ENCODE measurements at regions not wholly inside any gene's neighbourhood (a gene's known extent, or its start where the extent isn't known, plus 50 kb on each side); places are given as distances from the start of the nearest gene placed in this dataset.

GRCh38 chr2:16860627-16861026, 195.0 kb upstream of the CYRIA start:
- Histone ChIP-seq H3K4me1 (ENCODE audit: control insufficient read depth, insufficient read depth, low read length) (no peaks in the 10 kb centered on the region), H3K9me3 (ENCODE audit: control insufficient read depth, low read depth, low read length) (no peaks in the 10 kb centered on the region), H3K27me3 (ENCODE audit: control insufficient read depth, insufficient read depth, low read length) (no peaks in the 10 kb centered on the region), H3K27ac (ENCODE audit: low read length) (no peak overlapping the region), H3K36me3 (ENCODE audit: control insufficient read depth, insufficient read depth, low read length) (no peaks in the 10 kb centered on the region), H3K4me3 (ENCODE audit: low read length) (no peak overlapping the region)
- no peak for DNase-seq
- WGBS (ENCODE audit: insufficient coverage, low lambda C conversion rate): no CpG with 5 or more reads among the region's 1 CpG

GRCh38 chr2:16855183-16855582, 189.5 kb upstream of the CYRIA start:
- no peak for DNase-seq
- WGBS (ENCODE audit: insufficient coverage, low lambda C conversion rate): no CpG with 5 or more reads among the region's 22 CpGs
- H3K4me3 ChIP-seq (ENCODE audit: low read length): no peak overlapping the region
- no peaks in the 10 kb centered on the region for H3K27me3 ChIP-seq (ENCODE audit: control insufficient read depth, insufficient read depth, low read length)
- H3K9me3 ChIP-seq (ENCODE audit: control insufficient read depth, low read depth, low read length): peaks cover 3% of the 10 kb centered on the region
- no peaks in the 10 kb centered on the region for H3K4me1 ChIP-seq (ENCODE audit: control insufficient read depth, insufficient read depth, low read length)
- H3K27ac ChIP-seq (ENCODE audit: low read length): no peak overlapping the region
- no peaks in the 10 kb centered on the region for H3K36me3 ChIP-seq (ENCODE audit: control insufficient read depth, insufficient read depth, low read length)

GRCh38 chr2:16853088-16853487, 187.5 kb upstream of the CYRIA start:
- no peaks in the 10 kb centered on the region for H3K36me3 ChIP-seq (ENCODE audit: control insufficient read depth, insufficient read depth, low read length)
- H3K9me3 ChIP-seq (ENCODE audit: control insufficient read depth, low read depth, low read length): peaks cover 3% of the 10 kb centered on the region
- WGBS (ENCODE audit: insufficient coverage, low lambda C conversion rate): no CpG with 5 or more reads among the region's 4 CpGs
- H3K4me3 ChIP-seq (ENCODE audit: low read length): no peak overlapping the region
- H3K4me1 ChIP-seq (ENCODE audit: control insufficient read depth, insufficient read depth, low read length): no peaks in the 10 kb centered on the region
- H3K27ac ChIP-seq (ENCODE audit: low read length): no peak overlapping the region
- DNase-seq: no peak
- no peaks in the 10 kb centered on the region for H3K27me3 ChIP-seq (ENCODE audit: control insufficient read depth, insufficient read depth, low read length)

- no peak overlapping the region for H3K27ac ChIP-seq (ENCODE audit: low read length)
- H3K9me3 ChIP-seq (ENCODE audit: control insufficient read depth, low read depth, low read length): peaks cover 3% of the 10 kb centered on the region
- no peaks in the 10 kb centered on the region for H3K27me3 ChIP-seq (ENCODE audit: control insufficient read depth, insufficient read depth, low read length)
- H3K4me3 ChIP-seq (ENCODE audit: low read length): no peak overlapping the region
- DNase-seq: no peak
- no peaks in the 10 kb centered on the region for H3K36me3 ChIP-seq (ENCODE audit: control insufficient read depth, insufficient read depth, low read length)
- WGBS (ENCODE audit: insufficient coverage, low lambda C conversion rate): no CpG with 5 or more reads among the region's 2 CpGs
- no peaks in the 10 kb centered on the region for H3K4me1 ChIP-seq (ENCODE audit: control insufficient read depth, insufficient read depth, low read length)
Observed at GRCh38 chr2:16852651-16853050, 187.0 kb upstream of the CYRIA start.

- H3K4me1 ChIP-seq (ENCODE audit: control insufficient read depth, insufficient read depth, low read length): no peaks in the 10 kb centered on the region
- H3K9me3 ChIP-seq (ENCODE audit: control insufficient read depth, low read depth, low read length): peaks cover 3% of the 10 kb centered on the region
- no peak overlapping the region for H3K4me3 ChIP-seq (ENCODE audit: low read length)
- no peak for DNase-seq
- H3K36me3 ChIP-seq (ENCODE audit: control insufficient read depth, insufficient read depth, low read length): no peaks in the 10 kb centered on the region
- H3K27ac ChIP-seq (ENCODE audit: low read length): no peak overlapping the region
- no peaks in the 10 kb centered on the region for H3K27me3 ChIP-seq (ENCODE audit: control insufficient read depth, insufficient read depth, low read length)
Observed at GRCh38 chr2:16851126-16851525, 185.5 kb upstream of the CYRIA start.

- DNase-seq: no peak
- no peaks in the 10 kb centered on the region for H3K9me3 ChIP-seq (ENCODE audit: control insufficient read depth, low read depth, low read length)
- H3K27ac ChIP-seq (ENCODE audit: low read length): no peak overlapping the region
- H3K4me3 ChIP-seq (ENCODE audit: low read length): no peak overlapping the region
- H3K36me3 ChIP-seq (ENCODE audit: control insufficient read depth, insufficient read depth, low read length): no peaks in the 10 kb centered on the region
- 94% methylated on average over 5 of the region's 9 CpGs for WGBS (ENCODE audit: insufficient coverage, low lambda C conversion rate)
- H3K4me1 ChIP-seq (ENCODE audit: control insufficient read depth, insufficient read depth, low read length): no peaks in the 10 kb centered on the region
- H3K27me3 ChIP-seq (ENCODE audit: control insufficient read depth, insufficient read depth, low read length): no peaks in the 10 kb centered on the region
Observed at GRCh38 chr2:16840496-16841172, 175.0 kb upstream of the CYRIA start.

GRCh38 chr2:16832910-16833309, 167.3 kb upstream of the CYRIA start:
- Histone ChIP-seq H3K27ac (ENCODE audit: low read length) (no peak overlapping the region), H3K36me3 (ENCODE audit: control insufficient read depth, insufficient read depth, low read length) (no peaks in the 10 kb centered on the region), H3K27me3 (ENCODE audit: control insufficient read depth, insufficient read depth, low read length) (no peaks in the 10 kb centered on the region), H3K4me3 (ENCODE audit: low read length) (no peak overlapping the region), H3K4me1 (ENCODE audit: control insufficient read depth, insufficient read depth, low read length) (no peaks in the 10 kb centered on the region), H3K9me3 (ENCODE audit: control insufficient read depth, low read depth, low read length) (no peaks in the 10 kb centered on the region)
- DNase-seq: no peak

GRCh38 chr2:16828828-16829160, 163.2 kb upstream of the CYRIA start:
- DNase-seq: no peak
- H3K9me3 ChIP-seq (ENCODE audit: control insufficient read depth, low read depth, low read length): no peaks in the 10 kb centered on the region
- no peak overlapping the region for H3K27ac ChIP-seq (ENCODE audit: low read length)
- no peaks in the 10 kb centered on the region for H3K4me1 ChIP-seq (ENCODE audit: control insufficient read depth, insufficient read depth, low read length)
- H3K4me3 ChIP-seq (ENCODE audit: low read length): no peak overlapping the region
- WGBS (ENCODE audit: insufficient coverage, low lambda C conversion rate): 20% methylated on average over 1 of the region's 3 CpGs
- H3K36me3 ChIP-seq (ENCODE audit: control insufficient read depth, insufficient read depth, low read length): no peaks in the 10 kb centered on the region
- no peaks in the 10 kb centered on the region for H3K27me3 ChIP-seq (ENCODE audit: control insufficient read depth, insufficient read depth, low read length)

GRCh38 chr2:16828044-16828827, 162.6 kb upstream of the CYRIA start:
- Histone ChIP-seq H3K36me3 (ENCODE audit: control insufficient read depth, insufficient read depth, low read length) (no peaks in the 10 kb centered on the region), H3K9me3 (ENCODE audit: control insufficient read depth, low read depth, low read length) (no peaks in the 10 kb centered on the region), H3K27ac (ENCODE audit: low read length) (no peak overlapping the region), H3K27me3 (ENCODE audit: control insufficient read depth, insufficient read depth, low read length) (no peaks in the 10 kb centered on the region), H3K4me3 (ENCODE audit: low read length) (no peak overlapping the region), H3K4me1 (ENCODE audit: control insufficient read depth, insufficient read depth, low read length) (no peaks in the 10 kb centered on the region)
- DNase-seq: no peak
- WGBS (ENCODE audit: insufficient coverage, low lambda C conversion rate): 80% methylated on average over 1 of the region's 7 CpGs

GRCh38 chr2:16824472-16824871, 158.8 kb upstream of the CYRIA start:
- Histone ChIP-seq H3K9me3 (ENCODE audit: control insufficient read depth, low read depth, low read length) (no peaks in the 10 kb centered on the region), H3K36me3 (ENCODE audit: control insufficient read depth, insufficient read depth, low read length) (no peaks in the 10 kb centered on the region), H3K27ac (ENCODE audit: low read length) (no peak overlapping the region), H3K27me3 (ENCODE audit: control insufficient read depth, insufficient read depth, low read length) (no peaks in the 10 kb centered on the region), H3K4me3 (ENCODE audit: low read length) (no peak overlapping the region), H3K4me1 (ENCODE audit: control insufficient read depth, insufficient read depth, low read length) (no peaks in the 10 kb centered on the region)
- DNase-seq: no peak
- no CpG with 5 or more reads among the region's 1 CpG for WGBS (ENCODE audit: insufficient coverage, low lambda C conversion rate)

- Histone ChIP-seq H3K9me3 (ENCODE audit: control insufficient read depth, low read depth, low read length) (no peaks in the 10 kb centered on the region), H3K27me3 (ENCODE audit: control insufficient read depth, insufficient read depth, low read length) (no peaks in the 10 kb centered on the region), H3K36me3 (ENCODE audit: control insufficient read depth, insufficient read depth, low read length) (no peaks in the 10 kb centered on the region), H3K4me3 (ENCODE audit: low read length) (no peak overlapping the region), H3K4me1 (ENCODE audit: control insufficient read depth, insufficient read depth, low read length) (peaks cover 4% of the 10 kb centered on the region), H3K27ac (ENCODE audit: low read length) (no peak overlapping the region)
- WGBS (ENCODE audit: insufficient coverage, low lambda C conversion rate): 50% methylated on average over 1 of the region's 2 CpGs
- no peak for DNase-seq
Observed at GRCh38 chr2:16821692-16822091, 156.1 kb upstream of the CYRIA start.

All from large intestine (tissue), 3 donors.